ENCODE measurements at regions not wholly inside any gene's neighbourhood (a gene's known extent, or its start where the extent isn't known, plus 50 kb on each side); places are given as distances from the start of the nearest gene placed in this dataset.

DNA sequence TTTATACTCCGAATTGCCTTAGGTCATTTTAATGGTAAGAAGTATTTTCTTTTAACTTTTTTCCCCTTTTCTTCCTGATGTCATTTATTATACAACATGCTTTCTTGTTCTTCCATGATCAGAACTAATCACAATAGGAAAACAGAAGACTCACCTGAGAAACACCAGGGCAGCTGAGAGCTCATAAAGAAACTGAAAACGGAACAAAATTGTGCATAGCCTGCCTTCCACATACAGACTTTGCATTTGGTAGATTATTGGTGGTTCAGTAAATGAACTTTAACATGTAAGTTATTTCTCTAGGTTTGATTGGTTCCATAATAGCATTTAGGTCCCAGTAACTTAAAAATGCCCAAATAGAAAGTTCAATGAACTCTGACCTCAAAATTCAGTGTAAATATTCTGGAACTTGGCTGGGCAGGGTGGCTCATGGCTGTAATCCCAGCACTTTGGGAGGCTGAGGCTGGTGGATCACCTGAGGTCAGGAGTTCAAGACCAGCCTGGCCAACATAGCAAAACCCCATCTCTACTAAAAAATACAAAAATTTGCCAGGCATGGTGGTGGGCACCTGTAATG, 161.1 kb upstream of the DTNBP1 start:
- TF ChIP-seq, protein P1, sequence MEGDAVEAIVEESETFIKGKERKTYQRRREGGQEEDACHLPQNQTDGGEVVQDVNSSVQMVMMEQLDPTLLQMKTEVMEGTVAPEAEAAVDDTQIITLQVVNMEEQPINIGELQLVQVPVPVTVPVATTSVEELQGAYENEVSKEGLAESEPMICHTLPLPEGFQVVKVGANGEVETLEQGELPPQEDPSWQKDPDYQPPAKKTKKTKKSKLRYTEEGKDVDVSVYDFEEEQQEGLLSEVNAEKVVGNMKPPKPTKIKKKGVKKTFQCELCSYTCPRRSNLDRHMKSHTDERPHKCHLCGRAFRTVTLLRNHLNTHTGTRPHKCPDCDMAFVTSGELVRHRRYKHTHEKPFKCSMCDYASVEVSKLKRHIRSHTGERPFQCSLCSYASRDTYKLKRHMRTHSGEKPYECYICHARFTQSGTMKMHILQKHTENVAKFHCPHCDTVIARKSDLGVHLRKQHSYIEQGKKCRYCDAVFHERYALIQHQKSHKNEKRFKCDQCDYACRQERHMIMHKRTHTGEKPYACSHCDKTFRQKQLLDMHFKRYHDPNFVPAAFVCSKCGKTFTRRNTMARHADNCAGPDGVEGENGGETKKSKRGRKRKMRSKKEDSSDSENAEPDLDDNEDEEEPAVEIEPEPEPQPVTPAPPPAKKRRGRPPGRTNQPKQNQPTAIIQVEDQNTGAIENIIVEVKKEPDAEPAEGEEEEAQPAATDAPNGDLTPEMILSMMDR (IDR thresholded peaks at IDR 0.05), result no peak
- no peak for TF ChIP-seq POLR2A (IDR thresholded peaks at IDR 0.05)

Measured in uterus (tissue), 2 donors.